Thoracic aorta (tissue), 2 donors: ENCODE measurements at regions not wholly inside any gene's neighbourhood (a gene's known extent, or its start where the extent isn't known, plus 50 kb on each side); places are given as distances from the start of the nearest gene placed in this dataset.
A peak's percentile ranks its signal among the peaks of the same experiment; 100 is the strongest.

ENCODE experiments used
- ATAC-seq: fragments of 150-250 bp; one replicate; pipeline ENCODE4 v1.8.0; 2017; ENCODE audit warnings: low read depth; ENCODE audit not compliant: insufficient number of reproducible peaks, low FRiP score
- DNase-seq: peaks from one replicate; pipeline ENCODE4 v3.0.0-alpha.2; 2020; ENCODE audit warnings: low spot score
- H3K27ac ChIP-seq, 2 donors: fragments of 200-600 bp; sonication (generic); 1 replicate in 1 of 2; 2 replicates in 1 of 2; pipeline ENCODE4 v1.5.1; 2016; ENCODE audit warnings: mild to moderate bottlenecking in 2 of 2, moderate library complexity in 2 of 2
- H3K27me3 ChIP-seq: fragments of 200-600 bp; sonication (generic); replicated peaks from 2 replicates; pipeline ENCODE4 v1.6.0; 2016; ENCODE audit warnings: mild to moderate bottlenecking; ENCODE audit not compliant: insufficient read depth
- H3K36me3 ChIP-seq: fragments of 200-600 bp; sonication (generic); one replicate; pipeline ENCODE4 v1.5.1; 2016
- H3K4me1 ChIP-seq, 2 donors: fragments of 200-600 bp; sonication (generic); 1 replicate in 1 of 2; 2 replicates in 1 of 2; pipeline versions ENCODE4 v1.5.1 to v1.6.0; 2016; ENCODE audit warnings: low read depth in 2 of 2, mild to moderate bottlenecking in 1 of 2; ENCODE audit not compliant: control insufficient read depth in 1 of 2
- H3K4me3 ChIP-seq: fragments of 200-600 bp; sonication (generic); 2 replicates; pipeline ENCODE4 v1.5.1; 2016; ENCODE audit warnings: mild to moderate bottlenecking
- H3K9me3 ChIP-seq: fragments of 200-600 bp; sonication (generic); 2 replicates; pipeline ENCODE4 v1.5.1; 2016
- CTCF ChIP-seq: fragments of 200-600 bp; sonication (generic); IDR thresholded peaks from one replicate; pipeline ENCODE4 v1.5.1; 2019; ENCODE audit warnings: antibody characterized with exemption

- H3K4me3 ChIP-seq = no peak overlapping the region
- ATAC-seq = no peak
- H3K4me1 ChIP-seq = no peaks in the 10 kb centered on the region
Observed at GRCh38 chr1:244339073-244339692, 112.5 kb downstream of the ADSS2 start.

GRCh38 chr1:244339776-244340175 is 111.9 kb downstream of the ADSS2 start:
- Histone ChIP-seq H3K4me3 (no peak overlapping the region), H3K36me3 (no peaks in the 10 kb centered on the region), H3K27me3 (no peaks in the 10 kb centered on the region), H3K4me1 (no peaks in the 10 kb centered on the region), H3K27ac (no peak overlapping the region), H3K9me3 (no peaks in the 10 kb centered on the region)
- TF ChIP-seq CTCF = no peak
- ATAC-seq (no peak), DNase-seq (no peak)

More at GRCh38 chr1:244339073-244339692, 112.5 kb downstream of the ADSS2 start:
- H3K27me3 ChIP-seq = no peaks in the 10 kb centered on the region
- no peaks in the 10 kb centered on the region for H3K9me3 ChIP-seq
- no peak for DNase-seq
- no peaks in the 10 kb centered on the region for H3K36me3 ChIP-seq
- TF ChIP-seq CTCF = no peak
- H3K27ac ChIP-seq = no peak overlapping the region

- no peak for ATAC-seq
- Histone ChIP-seq H3K27me3 (no peaks in the 10 kb centered on the region), H3K27ac (no peak overlapping the region), H3K4me1 (no peaks in the 10 kb centered on the region), H3K36me3 (no peaks in the 10 kb centered on the region), H3K9me3 (no peaks in the 10 kb centered on the region), H3K4me3 (no peak overlapping the region)
- no peak for TF ChIP-seq CTCF
- no peak for DNase-seq
Observed at GRCh38 chr1:244340396-244340795, 111.3 kb downstream of the ADSS2 start.

- no peaks in the 10 kb centered on the region for H3K9me3 ChIP-seq
- no peak overlapping the region for H3K27ac ChIP-seq
- ATAC-seq (no peak), DNase-seq (no peak)
- no peaks in the 10 kb centered on the region for H3K4me1 ChIP-seq
- no peaks in the 10 kb centered on the region for H3K27me3 ChIP-seq
- H3K4me3 ChIP-seq = peak overlapping the region; percentile 19
- no peaks in the 10 kb centered on the region for H3K36me3 ChIP-seq
- no peak for TF ChIP-seq CTCF
Observed at GRCh38 chr1:244341455-244342450, 110.0 kb downstream of the ADSS2 start.

GRCh38 chr1:244344001-244344400 is 107.7 kb downstream of the ADSS2 start:
- no peak for ATAC-seq
- TF ChIP-seq CTCF = no peak

More at GRCh38 chr1:244344001-244344400, 107.7 kb downstream of the ADSS2 start:
- H3K4me3 ChIP-seq = no peak overlapping the region
- no peaks in the 10 kb centered on the region for H3K36me3 ChIP-seq
- DNase-seq = no peak
- no peaks in the 10 kb centered on the region for H3K27me3 ChIP-seq
- H3K27ac ChIP-seq = no peak overlapping the region
- no peaks in the 10 kb centered on the region for H3K4me1 ChIP-seq
- no peaks in the 10 kb centered on the region for H3K9me3 ChIP-seq
